HUES64 (cell line): ENCODE measurements at regions not wholly inside any gene's neighbourhood (a gene's known extent, or its start where the extent isn't known, plus 50 kb on each side); places are given as distances from the start of the nearest gene placed in this dataset.

Experiments used
- H3K27ac ChIP-seq: 2 replicates; pipeline ENCODE4 v1.7.0; 2013; ENCODE audit warnings: low read depth, low read length, inconsistent platforms
- H3K27me3 ChIP-seq: 2 replicates; pipeline ENCODE4 v1.6.1; 2013; ENCODE audit warnings: mild to moderate bottlenecking, low read length; ENCODE audit not compliant: insufficient read depth
- H3K36me3 ChIP-seq: 2 replicates; pipeline ENCODE4 v1.6.1; 2013; ENCODE audit warnings: mild to moderate bottlenecking, low read length; ENCODE audit not compliant: insufficient read depth
- H3K4me1 ChIP-seq: 2 replicates; pipeline ENCODE4 v1.6.1; 2013; ENCODE audit warnings: mild to moderate bottlenecking, low read length, moderate library complexity; ENCODE audit not compliant: insufficient read depth
- H3K4me3 ChIP-seq: 2 replicates; pipeline ENCODE4 v1.5.1; 2013; ENCODE audit warnings: mild to moderate bottlenecking, low read length, moderate library complexity
- H3K9ac ChIP-seq: 2 replicates; pipeline ENCODE4 v1.6.1; 2013; ENCODE audit warnings: mild to moderate bottlenecking, low read depth, low read length
- H3K9me3 ChIP-seq: 2 replicates; pipeline ENCODE4 v1.6.1; 2013; ENCODE audit warnings: low read depth, low read length; ENCODE audit not compliant: insufficient read depth
- WGBS: fragments of 150-250, 120-280 bp; methylation state at CpG from one replicate; pipeline ENCODE4 v1.1.7; 2013; ENCODE audit warnings: missing lambda C conversion rate; 5-methylcytosine and 5-hydroxymethylcytosine counted together

GRCh38 chr2:116832148-116832547 is 982.3 kb upstream of the DDX18 start:
- Histone ChIP-seq H3K4me1 (no peaks in the 10 kb centered on the region), H3K27ac (no peak overlapping the region), H3K36me3 (no peaks in the 10 kb centered on the region), H3K27me3 (no peaks in the 10 kb centered on the region), H3K4me3 (no peak overlapping the region), H3K9ac (no peak overlapping the region), H3K9me3 (no peaks in the 10 kb centered on the region)
- 83% methylated on average over 1 of the region's 2 CpGs for WGBS

GRCh38 chr2:116833052-116833451 is 981.4 kb upstream of the DDX18 start:
- Histone ChIP-seq H3K4me1 (no peaks in the 10 kb centered on the region), H3K36me3 (no peaks in the 10 kb centered on the region), H3K9me3 (no peaks in the 10 kb centered on the region), H3K27ac (no peak overlapping the region), H3K27me3 (no peaks in the 10 kb centered on the region), H3K4me3 (no peak overlapping the region), H3K9ac (no peak overlapping the region)
- WGBS = 95% methylated on average over 1 of the region's 3 CpGs

- no peak overlapping the region for H3K9ac ChIP-seq
- 90% methylated on average over 5 of the region's 5 CpGs for WGBS
- no peaks in the 10 kb centered on the region for H3K27me3 ChIP-seq
- no peaks in the 10 kb centered on the region for H3K36me3 ChIP-seq
- no peaks in the 10 kb centered on the region for H3K4me1 ChIP-seq
- no peak overlapping the region for H3K27ac ChIP-seq
- H3K9me3 ChIP-seq = no peaks in the 10 kb centered on the region
- H3K4me3 ChIP-seq = no peak overlapping the region
Measured at GRCh38 chr2:116842164-116842563, 972.3 kb upstream of the DDX18 start.

- 98% methylated on average over 4 of the region's 4 CpGs for WGBS
- Histone ChIP-seq H3K27me3 (no peaks in the 10 kb centered on the region), H3K9me3 (peaks cover 17% of the 10 kb centered on the region; the same call in 1 of the 2 replicates), H3K9ac (no peak overlapping the region), H3K4me3 (no peak overlapping the region), H3K27ac (no peak overlapping the region), H3K4me1 (no peaks in the 10 kb centered on the region), H3K36me3 (no peaks in the 10 kb centered on the region)
Measured at GRCh38 chr2:116859708-116860107, 954.8 kb upstream of the DDX18 start.

DNA sequence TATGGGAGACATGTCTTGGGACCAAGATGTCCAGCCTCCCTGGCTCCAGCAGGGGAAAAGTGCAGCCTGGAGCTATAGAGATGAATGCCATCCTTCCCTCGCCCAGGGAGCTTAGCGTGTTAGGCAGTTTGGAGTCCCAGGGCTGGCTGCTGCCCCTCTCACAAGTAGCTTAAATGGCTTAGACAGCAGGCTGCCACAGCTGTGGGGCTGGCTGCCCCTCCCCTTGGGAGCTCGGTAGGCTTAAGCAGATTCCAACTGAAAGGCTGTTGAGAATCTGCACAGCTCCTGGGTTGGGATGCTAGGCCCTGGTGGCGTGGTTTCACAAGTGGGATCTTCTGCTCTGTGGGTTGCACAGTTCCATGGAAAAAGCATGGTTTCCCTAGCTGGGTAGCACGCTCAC is 940.5 kb upstream of the DDX18 start:
- no peaks in the 10 kb centered on the region for H3K9me3 ChIP-seq
- no peak overlapping the region for H3K4me3 ChIP-seq
- no peaks in the 10 kb centered on the region for H3K4me1 ChIP-seq
- H3K36me3 ChIP-seq = no peaks in the 10 kb centered on the region
- H3K27ac ChIP-seq = no peak overlapping the region
- no peak overlapping the region for H3K9ac ChIP-seq
- H3K27me3 ChIP-seq = no peaks in the 10 kb centered on the region
- WGBS = 89% methylated on average over 5 of the region's 5 CpGs

- Histone ChIP-seq H3K9ac (no peak overlapping the region), H3K4me3 (no peak overlapping the region), H3K27me3 (no peaks in the 10 kb centered on the region), H3K9me3 (no peaks in the 10 kb centered on the region), H3K27ac (no peak overlapping the region), H3K4me1 (no peaks in the 10 kb centered on the region), H3K36me3 (no peaks in the 10 kb centered on the region)
- 89% methylated on average over 1 of the region's 1 CpG for WGBS
Measured at GRCh38 chr2:116877274-116877673, 937.2 kb upstream of the DDX18 start.

DNA sequence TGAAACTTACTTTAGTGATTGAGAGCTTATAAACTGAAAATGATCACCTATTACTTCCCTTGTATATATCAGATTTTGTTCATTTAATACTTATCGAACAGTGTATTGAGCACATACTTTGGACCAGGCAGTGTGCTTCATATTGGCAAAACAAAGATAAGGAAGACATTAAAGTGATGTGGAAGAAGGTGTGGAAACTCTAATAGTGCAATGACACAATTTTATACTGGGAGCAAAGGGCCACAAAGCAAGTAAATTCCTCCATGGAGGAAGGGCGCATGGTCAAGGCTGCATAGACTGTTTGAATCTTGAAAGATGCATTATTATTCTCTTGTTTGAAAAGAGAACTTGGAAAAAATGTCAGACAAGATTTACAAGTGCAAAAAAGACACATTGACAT is 936.5 kb upstream of the DDX18 start:
- Histone ChIP-seq H3K4me3 (no peak overlapping the region), H3K9me3 (no peaks in the 10 kb centered on the region), H3K27ac (no peak overlapping the region), H3K9ac (no peak overlapping the region), H3K4me1 (no peaks in the 10 kb centered on the region), H3K36me3 (no peaks in the 10 kb centered on the region), H3K27me3 (no peaks in the 10 kb centered on the region)
- 98% methylated on average over 2 of the region's 2 CpGs for WGBS

- Histone ChIP-seq H3K4me1 (no peaks in the 10 kb centered on the region), H3K27me3 (no peaks in the 10 kb centered on the region), H3K27ac (no peak overlapping the region), H3K36me3 (no peaks in the 10 kb centered on the region), H3K4me3 (no peak overlapping the region), H3K9me3 (no peaks in the 10 kb centered on the region), H3K9ac (no peak overlapping the region)
- 67% methylated on average over 2 of the region's 2 CpGs for WGBS
Measured at GRCh38 chr2:116879650-116880160, 934.8 kb upstream of the DDX18 start.

DNA sequence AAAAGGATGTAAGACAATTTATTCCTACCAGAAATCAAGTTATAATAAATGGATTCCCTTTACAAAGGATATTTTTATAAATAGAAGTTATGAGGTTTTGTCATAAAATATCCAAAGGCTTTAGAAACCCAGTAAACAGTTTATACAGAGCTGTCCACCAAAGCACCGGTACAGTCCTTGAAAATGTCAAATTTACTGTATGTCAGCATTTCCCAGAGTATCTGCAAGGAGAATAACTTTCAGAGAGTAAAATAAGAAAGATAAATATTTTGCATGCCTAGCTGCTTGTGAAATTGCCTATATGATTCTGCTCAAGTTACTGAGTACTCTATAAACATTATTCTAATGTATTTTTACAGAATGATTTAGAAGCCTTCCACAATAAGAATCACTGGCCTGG is 923.3 kb upstream of the DDX18 start:
- 100% methylated on average over 1 of the region's 1 CpG for WGBS
- Histone ChIP-seq H3K4me1 (no peaks in the 10 kb centered on the region), H3K36me3 (no peaks in the 10 kb centered on the region), H3K9me3 (peaks cover 29% of the 10 kb centered on the region), H3K4me3 (no peak overlapping the region), H3K27me3 (no peaks in the 10 kb centered on the region), H3K9ac (no peak overlapping the region), H3K27ac (no peak overlapping the region)

- Histone ChIP-seq H3K9me3 (no peaks in the 10 kb centered on the region), H3K36me3 (no peaks in the 10 kb centered on the region), H3K9ac (no peak overlapping the region), H3K27ac (no peak overlapping the region), H3K4me1 (no peaks in the 10 kb centered on the region), H3K4me3 (no peak overlapping the region), H3K27me3 (no peaks in the 10 kb centered on the region)
Measured at GRCh38 chr2:116911540-116911939, 903.0 kb upstream of the DDX18 start.

- Histone ChIP-seq H3K36me3 (no peaks in the 10 kb centered on the region), H3K27me3 (no peaks in the 10 kb centered on the region), H3K9ac (no peak overlapping the region), H3K4me3 (no peak overlapping the region), H3K27ac (no peak overlapping the region), H3K4me1 (no peaks in the 10 kb centered on the region), H3K9me3 (no peaks in the 10 kb centered on the region)
- 90% methylated on average over 1 of the region's 1 CpG for WGBS
Measured at GRCh38 chr2:116915673-116916072, 898.8 kb upstream of the DDX18 start.

DNA sequence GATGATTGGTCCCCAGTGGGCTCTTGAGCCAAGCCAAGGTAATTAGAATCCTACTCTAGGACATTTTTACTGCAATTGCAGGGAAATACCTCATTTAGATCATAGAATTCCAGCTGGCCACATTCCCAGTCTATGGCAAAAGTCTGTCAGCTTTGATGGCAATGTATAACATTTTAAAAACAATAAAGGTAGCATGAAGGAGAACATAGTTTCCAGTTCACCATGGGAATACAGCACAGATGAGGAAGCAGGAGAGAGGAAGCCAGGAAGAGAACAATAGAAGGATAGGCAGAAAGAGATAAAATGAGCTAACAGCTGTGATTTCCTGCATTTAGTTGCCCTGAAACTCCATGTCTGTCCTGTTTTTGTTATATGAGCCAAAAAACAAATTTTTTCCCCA is 897.3 kb upstream of the DDX18 start:
- H3K27ac ChIP-seq = no peak overlapping the region
- no peaks in the 10 kb centered on the region for H3K27me3 ChIP-seq
- H3K36me3 ChIP-seq = no peaks in the 10 kb centered on the region
- no peaks in the 10 kb centered on the region for H3K4me1 ChIP-seq
- no peaks in the 10 kb centered on the region for H3K9me3 ChIP-seq
- H3K4me3 ChIP-seq = no peak overlapping the region
- no peak overlapping the region for H3K9ac ChIP-seq
